CD14-positive monocyte (primary cell): ENCODE measurements at regions not wholly inside any gene's neighbourhood (a gene's known extent, or its start where the extent isn't known, plus 50 kb on each side); places are given as distances from the start of the nearest gene placed in this dataset.

Source experiments
- DNase-seq, 3 donors: peaks; one replicate each; pipeline ENCODE4 v3.0.0-alpha.2; 2011 to 2022
- H2AFZ ChIP-seq: 2 replicates; pipeline ENCODE4 v1.6.0; 2012; ENCODE audit warnings: mild to moderate bottlenecking, low read depth, low read length, inconsistent platforms; ENCODE audit not compliant: insufficient read depth, poor library complexity, severe bottlenecking
- H3K27ac ChIP-seq, 2 donors: 1 replicate in 1 of 2; 2 replicates in 1 of 2; pipeline ENCODE4 v1.5.1; 2012 to 2013; ENCODE audit warnings: low read length in 2 of 2, control low read depth in 1 of 2, inconsistent platforms in 1 of 2, low read depth in 1 of 2, mild to moderate bottlenecking in 1 of 2
- H3K27me3 ChIP-seq, 2 donors: one replicate each; pipeline versions ENCODE4 v1.6.0 to v1.6.1; 2011 to 2013; ENCODE audit warnings: low read length in 2 of 2; ENCODE audit not compliant: control insufficient read depth in 2 of 2, insufficient read depth in 2 of 2
- H3K36me3 ChIP-seq, 2 donors: replicated peaks in 1 of 2; 1 replicate in 1 of 2; 2 replicates in 1 of 2; pipeline versions ENCODE4 v1.5.1 to v1.6.1; 2012 to 2013; ENCODE audit warnings: low read length in 2 of 2, control low read depth in 1 of 2, inconsistent platforms in 1 of 2, mild to moderate bottlenecking in 1 of 2; ENCODE audit not compliant: insufficient read depth in 2 of 2, control insufficient read depth in 1 of 2
- H3K4me1 ChIP-seq, 2 donors: 1 replicate in 1 of 2; 2 replicates in 1 of 2; pipeline versions ENCODE4 v1.5.1 to v1.6.1; 2012 to 2013; ENCODE audit warnings: low read length in 2 of 2, control low read depth in 1 of 2, inconsistent platforms in 1 of 2, mild to moderate bottlenecking in 1 of 2, moderate library complexity in 1 of 2; ENCODE audit not compliant: insufficient read depth in 2 of 2, control insufficient read depth in 1 of 2
- H3K4me2 ChIP-seq: replicated peaks from 2 replicates; pipeline ENCODE3; 2012; ENCODE audit warnings: low read length, moderate library complexity, mild to moderate bottlenecking; ENCODE audit not compliant: poor library complexity, severe bottlenecking; ENCODE audit errors: extremely low read depth
- H3K4me3 ChIP-seq, 3 experiments: fragments of 200-600 bp in 1 of 3; sonication (generic) in 1 of 3; replicated peaks in 1 of 3; 1 replicate in 2 of 3; 2 replicates in 1 of 3; pipeline ENCODE4 v1.5.1; 2011 to 2013; ENCODE audit warnings: low read length in 3 of 3, mild to moderate bottlenecking in 3 of 3, control low read depth in 2 of 3, low read depth in 2 of 3, inconsistent platforms in 1 of 3, moderate library complexity in 1 of 3
- H3K79me2 ChIP-seq: 2 replicates; pipeline ENCODE4 v1.6.0; 2012; ENCODE audit warnings: mild to moderate bottlenecking, control low read depth, inconsistent platforms, low read length, moderate library complexity; ENCODE audit not compliant: insufficient read depth
- H3K9ac ChIP-seq: 2 replicates; pipeline ENCODE4 v1.6.0; 2017; ENCODE audit warnings: low read length, mild to moderate bottlenecking; ENCODE audit not compliant: insufficient read depth, poor library complexity, severe bottlenecking
- H3K9me3 ChIP-seq, 2 donors: replicated peaks in 1 of 2; 1 replicate in 1 of 2; 2 replicates in 1 of 2; pipeline versions ENCODE4 v1.5.1 to v1.6.1; 2012 to 2013; ENCODE audit warnings: low read length in 2 of 2, control low read depth in 1 of 2; ENCODE audit not compliant: control insufficient read depth in 1 of 2, insufficient read depth in 1 of 2
- H4K20me1 ChIP-seq: 2 replicates; pipeline ENCODE4 v1.6.0; 2012; ENCODE audit warnings: mild to moderate bottlenecking, low read length, control low read depth, moderate library complexity; ENCODE audit not compliant: insufficient read depth
- H3K27ac Mint-ChIP-seq, 7 donors: one replicate each; pipeline ENCODE4 v1.8.0; 2020; ENCODE audit warnings: mild to moderate bottlenecking in 7 of 7, mixed read lengths in 7 of 7, moderate library complexity in 6 of 7, inconsistent platforms in 2 of 7
- H3K27me3 Mint-ChIP-seq, 3 donors: one replicate each; pipeline ENCODE4 v1.8.0; 2021 to 2022; ENCODE audit warnings: low read depth in 3 of 3, mild to moderate bottlenecking in 3 of 3, mixed read lengths in 3 of 3, moderate library complexity in 3 of 3, inconsistent platforms in 1 of 3
- H3K36me3 Mint-ChIP-seq, 2 donors: one replicate each; pipeline ENCODE4 v1.8.0; 2020; ENCODE audit warnings: mixed read lengths in 2 of 2, inconsistent platforms in 1 of 2, mild to moderate bottlenecking in 1 of 2
- H3K4me1 Mint-ChIP-seq: one replicate; pipeline ENCODE4 v1.8.0; 2020; ENCODE audit warnings: mild to moderate bottlenecking, mixed read lengths
- H3K4me3 Mint-ChIP-seq, 2 donors: one replicate each; pipeline ENCODE4 v1.8.0; 2020; ENCODE audit warnings: mild to moderate bottlenecking in 2 of 2, mixed read lengths in 2 of 2, moderate library complexity in 1 of 2
- H3K9me3 Mint-ChIP-seq, 7 donors: one replicate each; pipeline ENCODE4 v1.8.0; 2020 to 2022; ENCODE audit warnings: mixed read lengths in 7 of 7, mild to moderate bottlenecking in 6 of 7, moderate library complexity in 6 of 7, inconsistent platforms in 2 of 7
- WGBS: methylation state at CpG from one replicate; pipeline ENCODE4 v1.1.5; 2013; ENCODE audit warnings: missing lambda C conversion rate; ENCODE audit not compliant: insufficient coverage; 5-methylcytosine and 5-hydroxymethylcytosine counted together
- intact Hi-C, 2 donors: fragments of 100-400 bp; cut with micrococcal nuclease; formaldehyde crosslinking; loops; one replicate each; pipeline versions ENCODE4 v1.15.0 to v1.15.1; 2023
- TF ChIP-seq, protein P1 (sequence below): fragments of 200-600 bp; IDR thresholded peaks from one replicate; pipeline ENCODE4 v1.8.0; 2022; ENCODE audit warnings: antibody characterized with exemption, mild to moderate bottlenecking

DNA sequence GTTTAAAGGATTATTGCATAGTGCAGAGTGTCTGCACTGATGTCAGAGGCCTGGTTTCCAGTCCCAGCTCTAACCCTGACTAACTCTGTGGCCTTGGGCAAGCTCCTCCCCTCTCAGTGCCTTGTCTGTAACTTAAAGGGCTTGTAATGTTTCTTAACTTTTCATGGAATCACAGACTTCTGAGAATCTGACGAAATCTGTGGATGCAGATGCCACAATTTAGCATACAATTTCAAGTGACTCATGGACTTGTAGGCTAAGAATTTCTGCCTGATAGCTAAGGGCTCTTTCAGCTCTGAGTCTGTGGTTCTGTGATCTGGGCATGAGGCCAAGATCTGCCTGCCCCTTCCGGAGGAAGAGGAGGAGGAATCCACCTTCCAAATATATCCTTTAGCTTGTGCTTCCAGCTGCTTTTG is 236.9 kb downstream of the AR start:
- peak overlapping the region; percentile 80 to 93 (median 91) for H3K27ac Mint-ChIP-seq
- Histone ChIP-seq H3K4me3 (peak overlapping the region in 1 of 3 experiments; percentile 12), H3K4me2 (peak overlapping the region; percentile 28), H3K27ac (peak overlapping the region; percentile 42 to 61), H3K36me3 (no peaks in the 10 kb centered on the region), H2AFZ (no peak overlapping the region), H4K20me1 (no peaks in the 10 kb centered on the region), H3K9ac (no peak overlapping the region), H3K79me2 (no peaks in the 10 kb centered on the region), H3K4me1 (peaks cover 27 to 32% of the 10 kb centered on the region in 2 donors), H3K27me3 (no peaks in the 10 kb centered on the region), H3K9me3 (no peaks in the 10 kb centered on the region)
- peaks cover 0 to 2% (median 1%) of the 10 kb centered on the region in 3 donors for H3K27me3 Mint-ChIP-seq
- intact Hi-C loops = no loop called here
- no CpG with 5 or more reads among the region's 2 CpGs for WGBS
- H3K4me1 Mint-ChIP-seq = peaks cover 28% of the 10 kb centered on the region
- TF ChIP-seq, protein P1, sequence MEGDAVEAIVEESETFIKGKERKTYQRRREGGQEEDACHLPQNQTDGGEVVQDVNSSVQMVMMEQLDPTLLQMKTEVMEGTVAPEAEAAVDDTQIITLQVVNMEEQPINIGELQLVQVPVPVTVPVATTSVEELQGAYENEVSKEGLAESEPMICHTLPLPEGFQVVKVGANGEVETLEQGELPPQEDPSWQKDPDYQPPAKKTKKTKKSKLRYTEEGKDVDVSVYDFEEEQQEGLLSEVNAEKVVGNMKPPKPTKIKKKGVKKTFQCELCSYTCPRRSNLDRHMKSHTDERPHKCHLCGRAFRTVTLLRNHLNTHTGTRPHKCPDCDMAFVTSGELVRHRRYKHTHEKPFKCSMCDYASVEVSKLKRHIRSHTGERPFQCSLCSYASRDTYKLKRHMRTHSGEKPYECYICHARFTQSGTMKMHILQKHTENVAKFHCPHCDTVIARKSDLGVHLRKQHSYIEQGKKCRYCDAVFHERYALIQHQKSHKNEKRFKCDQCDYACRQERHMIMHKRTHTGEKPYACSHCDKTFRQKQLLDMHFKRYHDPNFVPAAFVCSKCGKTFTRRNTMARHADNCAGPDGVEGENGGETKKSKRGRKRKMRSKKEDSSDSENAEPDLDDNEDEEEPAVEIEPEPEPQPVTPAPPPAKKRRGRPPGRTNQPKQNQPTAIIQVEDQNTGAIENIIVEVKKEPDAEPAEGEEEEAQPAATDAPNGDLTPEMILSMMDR = no peak
- no peaks in the 10 kb centered on the region for H3K9me3 Mint-ChIP-seq
- peak overlapping the region in 1 of 2 donors; percentile 60 for H3K4me3 Mint-ChIP-seq
- no peaks in the 10 kb centered on the region for H3K36me3 Mint-ChIP-seq
- peak; percentile 72 to 87 (median 79) for DNase-seq

DNA sequence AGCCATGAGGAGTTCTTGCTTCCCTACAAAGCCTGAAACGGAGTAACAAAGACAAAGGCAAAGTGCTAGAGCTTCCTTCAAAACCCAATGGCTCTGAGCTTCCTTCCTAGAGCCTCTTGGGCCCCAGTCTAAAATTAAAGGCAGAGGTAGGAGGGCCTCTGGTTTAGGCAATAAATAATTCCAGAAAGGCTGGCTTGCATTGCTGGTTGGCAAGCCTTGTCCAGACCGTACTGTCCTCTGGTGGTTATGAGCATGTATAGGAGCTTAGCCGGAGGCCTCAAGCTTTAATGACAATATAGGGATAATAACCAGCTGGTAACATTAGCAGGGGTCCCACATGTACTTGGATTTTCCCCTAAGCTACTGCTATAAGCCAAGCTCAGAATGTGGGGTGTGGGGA is 237.3 kb downstream of the AR start:
- H3K4me1 Mint-ChIP-seq = peaks cover 28% of the 10 kb centered on the region
- WGBS = no CpG with 5 or more reads among the region's 3 CpGs
- Histone ChIP-seq H3K27me3 (no peaks in the 10 kb centered on the region), H3K27ac (peak overlapping the region in 1 of 2 donors; percentile 61), H3K9ac (no peak overlapping the region), H3K79me2 (no peaks in the 10 kb centered on the region), H3K4me1 (peaks cover 27 to 32% of the 10 kb centered on the region in 2 donors), H3K9me3 (no peaks in the 10 kb centered on the region), H4K20me1 (no peaks in the 10 kb centered on the region), H3K4me2 (peak overlapping the region; percentile 28), H3K36me3 (no peaks in the 10 kb centered on the region), H2AFZ (no peak overlapping the region), H3K4me3 (peak overlapping the region in 1 of 3 experiments; percentile 12)
- peaks cover 0 to 2% (median 1%) of the 10 kb centered on the region in 3 donors for H3K27me3 Mint-ChIP-seq
- DNase-seq = no peak
- H3K27ac Mint-ChIP-seq = peak overlapping the region in 6 of 7 donors; percentile 1 to 93 (median 84)
- no peaks in the 10 kb centered on the region for H3K9me3 Mint-ChIP-seq
- intact Hi-C loops = no loop called here
- peak overlapping the region in 1 of 2 donors; percentile 60 for H3K4me3 Mint-ChIP-seq
- H3K36me3 Mint-ChIP-seq = no peaks in the 10 kb centered on the region
- TF ChIP-seq, protein P1 = no peak
